AG10803 (cell line): ENCODE measurements at regions not wholly inside any gene's neighbourhood (a gene's known extent, or its start where the extent isn't known, plus 50 kb on each side); places are given as distances from the start of the nearest gene placed in this dataset.
"Not testable (repeated sequence)": the region's sequence is repeated elsewhere in the genome, so short reads cannot be mapped to it uniquely, and the experiment has no call there.

Experiments
- DNase-seq: peaks from one replicate; pipeline ENCODE4 v3.0.0; 2010; ENCODE audit warnings: low read depth
- H3K4me3 ChIP-seq: 2 replicates; pipeline ENCODE4 v1.5.1; 2011; ENCODE audit warnings: mild to moderate bottlenecking, low read length, control low read depth
- TF ChIP-seq, protein P1 (sequence below): conservative IDR thresholded peaks from 2 replicates; pipeline ENCODE4 v1.5.1; 2011; ENCODE audit warnings: mild to moderate bottlenecking, low read length, control low read depth, inconsistent platforms

DNA sequence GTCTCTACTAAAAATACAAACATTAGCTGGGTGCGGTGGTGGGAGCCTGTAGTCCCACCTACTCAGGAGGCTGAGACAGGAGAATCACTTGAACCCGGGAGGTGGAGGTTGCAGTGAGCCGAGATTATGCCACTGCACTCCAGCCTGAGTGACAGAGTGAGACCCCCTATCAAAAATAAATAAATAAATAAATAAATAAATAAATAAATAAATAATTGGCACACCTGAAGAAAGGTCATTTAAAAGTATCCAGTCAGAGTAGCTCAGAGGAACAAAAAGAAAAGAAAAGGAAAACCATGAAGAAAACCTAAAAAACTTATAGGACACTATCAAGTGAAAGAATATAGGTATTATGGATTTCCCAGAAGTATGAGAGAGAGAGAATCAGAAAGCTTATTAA, 330.1 kb upstream of the AR start:
- not testable (repeated sequence) for H3K4me3 ChIP-seq, DNase-seq

DNA sequence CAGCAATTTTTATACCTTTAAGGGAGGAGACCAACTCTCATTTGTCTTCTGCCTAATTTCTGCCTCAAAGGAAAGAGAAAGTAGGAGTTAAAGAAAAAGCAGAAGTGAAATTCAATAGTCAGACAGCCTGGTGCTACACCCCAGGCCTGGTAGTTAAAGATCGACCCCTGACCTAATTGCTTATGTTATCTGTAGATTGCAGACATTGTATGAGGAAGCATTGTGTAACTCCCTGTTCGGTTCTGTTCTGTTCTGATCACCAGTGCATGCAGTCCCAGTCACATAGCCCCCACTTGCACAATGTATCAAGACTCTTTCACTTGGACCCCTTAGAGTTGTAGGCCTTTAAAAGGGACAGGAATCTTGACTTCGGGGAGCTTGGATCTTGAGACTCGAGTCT, 335.9 kb upstream of the AR start:
- DNase-seq = no peak
- TF ChIP-seq, protein P1, sequence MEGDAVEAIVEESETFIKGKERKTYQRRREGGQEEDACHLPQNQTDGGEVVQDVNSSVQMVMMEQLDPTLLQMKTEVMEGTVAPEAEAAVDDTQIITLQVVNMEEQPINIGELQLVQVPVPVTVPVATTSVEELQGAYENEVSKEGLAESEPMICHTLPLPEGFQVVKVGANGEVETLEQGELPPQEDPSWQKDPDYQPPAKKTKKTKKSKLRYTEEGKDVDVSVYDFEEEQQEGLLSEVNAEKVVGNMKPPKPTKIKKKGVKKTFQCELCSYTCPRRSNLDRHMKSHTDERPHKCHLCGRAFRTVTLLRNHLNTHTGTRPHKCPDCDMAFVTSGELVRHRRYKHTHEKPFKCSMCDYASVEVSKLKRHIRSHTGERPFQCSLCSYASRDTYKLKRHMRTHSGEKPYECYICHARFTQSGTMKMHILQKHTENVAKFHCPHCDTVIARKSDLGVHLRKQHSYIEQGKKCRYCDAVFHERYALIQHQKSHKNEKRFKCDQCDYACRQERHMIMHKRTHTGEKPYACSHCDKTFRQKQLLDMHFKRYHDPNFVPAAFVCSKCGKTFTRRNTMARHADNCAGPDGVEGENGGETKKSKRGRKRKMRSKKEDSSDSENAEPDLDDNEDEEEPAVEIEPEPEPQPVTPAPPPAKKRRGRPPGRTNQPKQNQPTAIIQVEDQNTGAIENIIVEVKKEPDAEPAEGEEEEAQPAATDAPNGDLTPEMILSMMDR = no peak

DNA sequence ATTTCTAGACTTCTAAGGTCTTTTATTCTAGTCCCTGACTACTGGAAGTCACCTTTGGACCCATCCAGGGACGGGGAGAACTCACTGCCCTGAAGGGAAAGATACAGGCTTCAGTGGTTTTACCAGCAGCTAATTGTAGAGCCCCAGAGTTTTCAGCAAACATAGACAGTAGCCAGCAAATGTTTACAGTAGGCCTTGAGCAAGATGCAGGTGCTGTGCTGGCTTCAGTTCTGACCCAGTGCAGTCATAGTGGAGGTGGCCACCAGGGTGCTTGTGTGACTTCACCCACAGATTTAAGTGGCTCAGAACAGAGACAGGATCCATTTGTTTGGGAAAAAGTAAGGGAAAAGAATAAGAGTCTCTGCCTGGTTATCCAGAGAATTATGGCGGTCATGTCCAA, 384.4 kb upstream of the AR start:
- no peak for DNase-seq
- no peak overlapping the region for H3K4me3 ChIP-seq
- TF ChIP-seq, protein P1 = no peak

More for the DNA sequence above, 335.9 kb upstream of the AR start:
- no peak overlapping the region for H3K4me3 ChIP-seq

DNA sequence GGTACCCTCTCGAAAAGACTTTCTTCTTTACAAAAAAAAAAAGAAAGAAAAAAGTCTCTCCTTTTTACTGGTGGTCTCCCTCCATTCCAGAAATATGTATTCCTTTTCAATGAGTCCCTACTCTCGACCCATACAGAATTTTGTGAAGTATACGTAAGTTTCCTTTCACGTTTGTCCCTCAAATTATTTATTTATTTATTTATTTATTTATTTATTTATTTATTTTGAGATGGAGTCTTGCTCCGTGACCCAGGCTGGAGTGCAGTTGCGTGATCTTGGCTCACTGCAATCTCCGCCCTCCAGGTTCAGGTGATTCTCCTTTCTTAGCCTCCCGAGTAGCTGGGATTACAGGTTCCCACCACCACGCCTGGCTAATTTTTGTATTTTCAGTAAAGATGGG, 429.2 kb upstream of the AR start:
- TF ChIP-seq, protein P1 = no peak
- DNase-seq = no peak
- no peak overlapping the region for H3K4me3 ChIP-seq

DNA sequence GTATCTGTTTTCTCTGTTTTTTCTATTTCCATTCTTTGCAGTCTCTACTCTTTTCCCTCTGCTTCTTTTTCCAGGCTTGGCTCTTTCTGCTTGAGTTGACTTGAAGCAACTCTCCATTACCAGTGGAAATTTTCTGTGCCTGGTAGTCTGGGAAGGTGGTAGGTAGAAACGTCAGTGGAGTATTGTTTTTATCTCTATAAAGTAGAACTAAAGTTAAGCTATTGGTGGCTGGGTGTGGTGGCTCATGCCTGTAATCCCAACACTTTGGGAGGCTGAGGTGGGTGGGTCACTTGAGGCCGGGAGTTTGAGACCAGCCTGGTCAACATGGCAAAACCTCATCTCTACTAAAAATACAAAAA, 438.1 kb upstream of the AR start:
- no peak overlapping the region for H3K4me3 ChIP-seq
- TF ChIP-seq, protein P1 = no peak
- no peak for DNase-seq

GRCh38 chrX:67104982-67105757, 438.7 kb upstream of the AR start:
- no peak overlapping the region for H3K4me3 ChIP-seq
- no peak for DNase-seq
- TF ChIP-seq, protein P1 = no peak

- H3K4me3 ChIP-seq = no peak overlapping the region
- TF ChIP-seq, protein P1 = no peak
- DNase-seq = no peak
Measured at GRCh38 chrX:67100031-67100884, 443.6 kb upstream of the AR start.
